Skeletal muscle tissue (tissue), 3 donors: ENCODE measurements at regions not wholly inside any gene's neighbourhood (a gene's known extent, or its start where the extent isn't known, plus 50 kb on each side); places are given as distances from the start of the nearest gene placed in this dataset.

Experiments
- H3K27ac ChIP-seq: one replicate; pipeline ENCODE4 v1.7.0; 2013; ENCODE audit warnings: mild to moderate bottlenecking, low read depth, low read length, inconsistent platforms
- H3K27me3 ChIP-seq, 3 donors: one replicate each; pipeline ENCODE4 v1.7.0; 2013; ENCODE audit warnings: low read length in 3 of 3; ENCODE audit not compliant: control insufficient read depth in 3 of 3, insufficient read depth in 3 of 3
- H3K36me3 ChIP-seq, 3 donors: one replicate each; pipeline ENCODE4 v1.7.0; 2013; ENCODE audit warnings: low read length in 3 of 3; ENCODE audit not compliant: control insufficient read depth in 3 of 3, insufficient read depth in 3 of 3
- H3K4me1 ChIP-seq, 3 donors: one replicate each; pipeline ENCODE4 v1.7.0; 2013; ENCODE audit warnings: low read length in 3 of 3, mild to moderate bottlenecking in 3 of 3; ENCODE audit not compliant: control insufficient read depth in 3 of 3, insufficient read depth in 3 of 3
- H3K4me3 ChIP-seq, 3 donors: one replicate each; pipeline ENCODE4 v1.7.0; 2013; ENCODE audit warnings: low read length in 3 of 3
- H3K9ac ChIP-seq, 3 donors: one replicate each; pipeline ENCODE4 v1.7.0; 2013; ENCODE audit warnings: low read length in 3 of 3, mild to moderate bottlenecking in 3 of 3, moderate library complexity in 2 of 3, low read depth in 1 of 3
- H3K9me3 ChIP-seq, 3 donors: one replicate each; pipeline ENCODE4 v1.7.0; 2013; ENCODE audit warnings: low read length in 3 of 3; ENCODE audit not compliant: control insufficient read depth in 3 of 3
- donor health status: Osteomylitis.

DNA sequence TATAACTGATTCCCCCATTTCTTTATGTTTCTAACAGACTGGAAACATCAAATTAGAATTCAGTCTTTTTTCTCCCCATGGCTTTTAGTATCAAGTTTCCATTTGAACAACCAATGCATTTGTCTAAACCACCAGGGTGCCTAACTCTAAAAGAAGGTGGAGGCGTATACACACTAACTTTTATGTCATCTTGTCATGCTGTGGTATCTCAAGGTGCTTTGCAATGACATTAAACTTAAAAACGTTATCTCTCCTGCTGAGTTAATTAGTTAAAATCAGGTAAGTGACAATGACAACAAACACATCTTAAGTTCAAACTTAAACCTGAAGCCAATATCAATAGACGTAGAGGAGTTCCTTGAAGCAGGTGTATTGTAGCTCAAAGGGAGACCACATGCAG lies 1001.7 kb downstream of the PCDH17 start:
- H3K27ac ChIP-seq, result no peak overlapping the region
- no peaks in the 10 kb centered on the region for H3K27me3 ChIP-seq
- H3K4me3 ChIP-seq, result no peak overlapping the region
- H3K9ac ChIP-seq, result no peak overlapping the region
- H3K4me1 ChIP-seq, result no peaks in the 10 kb centered on the region
- no peaks in the 10 kb centered on the region for H3K36me3 ChIP-seq
- no peaks in the 10 kb centered on the region for H3K9me3 ChIP-seq

DNA sequence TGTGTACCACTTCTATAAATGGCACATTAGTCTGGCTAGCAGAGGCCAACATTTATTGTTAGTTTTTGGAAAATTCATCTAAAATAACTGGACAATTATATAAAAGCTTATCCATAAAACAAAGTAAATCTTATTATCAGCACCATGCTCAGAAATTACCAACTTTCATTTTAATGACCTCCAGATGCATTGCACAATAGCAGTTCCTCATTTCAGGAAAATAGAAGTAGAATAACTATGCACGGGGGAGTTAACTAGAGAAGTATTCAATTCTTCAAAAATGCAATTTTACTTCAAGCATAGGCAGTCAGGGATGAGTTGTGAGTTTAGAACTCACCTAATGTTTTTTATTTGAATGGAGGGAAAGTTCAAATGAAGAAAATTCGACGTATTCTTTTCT lies 1023.5 kb downstream of the PCDH17 start:
- Histone ChIP-seq H3K27ac (no peak overlapping the region), H3K4me3 (no peak overlapping the region), H3K4me1 (no peaks in the 10 kb centered on the region), H3K27me3 (no peaks in the 10 kb centered on the region), H3K36me3 (no peaks in the 10 kb centered on the region), H3K9me3 (no peaks in the 10 kb centered on the region), H3K9ac (no peak overlapping the region)

DNA sequence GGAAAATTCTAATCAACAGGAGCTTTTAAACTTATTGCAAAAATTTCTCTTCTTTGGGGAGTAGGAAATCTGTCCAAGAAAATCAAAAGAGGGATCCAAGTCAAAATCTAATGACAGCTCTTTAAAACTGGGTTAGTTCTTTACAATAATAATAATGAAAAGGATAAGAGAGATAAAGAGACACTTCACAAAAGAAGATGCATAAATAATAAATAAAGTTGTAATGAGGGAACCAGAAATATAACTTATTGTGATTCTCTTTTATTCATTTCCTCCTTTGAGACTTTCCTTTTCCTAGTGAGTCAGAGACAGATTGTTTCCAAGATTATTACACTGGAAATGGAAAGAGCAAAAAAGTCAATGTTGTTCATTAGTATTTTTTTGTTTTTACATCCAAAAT lies 1029.3 kb downstream of the PCDH17 start:
- Histone ChIP-seq H3K9ac (no peak overlapping the region), H3K27ac (no peak overlapping the region), H3K4me3 (no peak overlapping the region), H3K4me1 (no peaks in the 10 kb centered on the region), H3K27me3 (no peaks in the 10 kb centered on the region), H3K9me3 (no peaks in the 10 kb centered on the region), H3K36me3 (no peaks in the 10 kb centered on the region)

DNA sequence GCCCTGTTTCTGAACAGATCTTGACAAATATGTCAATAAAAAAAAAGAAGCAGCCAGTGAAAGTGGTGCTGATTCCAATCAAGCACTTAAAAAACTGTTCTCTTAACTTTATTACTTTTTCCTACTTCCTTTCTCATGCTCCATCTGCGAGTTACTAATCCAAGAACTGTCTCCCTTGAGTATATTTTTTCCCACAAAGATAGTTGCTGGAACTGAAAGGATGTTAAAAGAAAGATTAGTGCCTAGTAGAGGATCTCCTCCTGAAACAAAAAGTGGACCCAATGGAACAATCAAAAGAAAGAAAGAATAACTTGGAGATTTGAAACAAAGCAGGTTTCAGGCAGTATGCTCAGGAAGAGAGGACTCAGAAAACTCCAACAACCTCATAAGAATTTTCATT lies 1034.8 kb downstream of the PCDH17 start:
- no peaks in the 10 kb centered on the region for H3K36me3 ChIP-seq
- no peak overlapping the region for H3K27ac ChIP-seq
- no peaks in the 10 kb centered on the region for H3K9me3 ChIP-seq
- no peak overlapping the region for H3K9ac ChIP-seq
- no peak overlapping the region for H3K4me3 ChIP-seq
- no peaks in the 10 kb centered on the region for H3K4me1 ChIP-seq
- H3K27me3 ChIP-seq, result no peaks in the 10 kb centered on the region

DNA sequence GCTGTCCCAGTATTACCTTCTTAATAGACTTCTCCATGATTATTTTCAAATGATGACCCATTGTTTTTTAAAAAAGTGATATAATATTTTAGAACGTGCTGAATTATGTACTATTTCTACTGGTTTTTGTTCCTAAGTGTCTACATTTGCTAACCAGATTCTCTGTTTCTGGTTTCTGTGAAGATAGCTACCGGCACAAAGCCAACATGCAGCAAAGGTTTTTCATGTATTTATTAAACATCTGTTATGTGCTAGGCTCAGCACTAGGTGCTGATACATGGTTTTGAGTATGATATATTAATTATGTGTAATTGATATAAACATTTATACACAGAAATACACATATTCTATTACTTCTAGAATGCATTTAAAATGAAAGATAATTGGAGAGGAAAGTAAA lies 1035.6 kb downstream of the PCDH17 start:
- Histone ChIP-seq H3K27ac (no peak overlapping the region), H3K9ac (no peak overlapping the region), H3K9me3 (no peaks in the 10 kb centered on the region), H3K4me1 (no peaks in the 10 kb centered on the region), H3K27me3 (no peaks in the 10 kb centered on the region), H3K36me3 (no peaks in the 10 kb centered on the region), H3K4me3 (no peak overlapping the region)

DNA sequence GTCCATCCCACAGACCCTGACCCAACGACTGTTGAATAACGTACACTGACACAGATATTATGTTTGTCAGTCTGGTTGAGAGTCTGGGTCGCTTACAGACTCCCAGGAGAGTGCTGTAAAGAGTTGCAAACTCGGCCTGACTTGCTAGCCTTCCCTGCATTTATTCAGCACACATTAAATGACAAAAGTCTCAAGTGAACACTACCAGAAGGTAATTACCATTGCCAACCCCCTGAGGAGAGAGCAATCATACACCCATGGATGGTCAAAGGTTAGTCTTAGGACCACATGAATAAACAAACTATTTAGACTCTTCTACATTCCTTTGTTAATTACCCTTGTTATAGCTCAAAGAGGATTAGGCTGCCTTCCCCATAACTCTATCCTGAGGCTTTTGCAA lies 1048.6 kb downstream of the PCDH17 start:
- H3K9me3 ChIP-seq, result no peaks in the 10 kb centered on the region
- H3K27me3 ChIP-seq, result no peaks in the 10 kb centered on the region
- H3K36me3 ChIP-seq, result no peaks in the 10 kb centered on the region
- no peak overlapping the region for H3K27ac ChIP-seq
- H3K4me1 ChIP-seq, result no peaks in the 10 kb centered on the region
- no peak overlapping the region for H3K4me3 ChIP-seq
- H3K9ac ChIP-seq, result no peak overlapping the region

- Histone ChIP-seq H3K4me1 (no peaks in the 10 kb centered on the region), H3K9ac (no peak overlapping the region), H3K36me3 (no peaks in the 10 kb centered on the region)
Measured at GRCh38 chr13:58682616-58683015, 1051.1 kb downstream of the PCDH17 start.

DNA sequence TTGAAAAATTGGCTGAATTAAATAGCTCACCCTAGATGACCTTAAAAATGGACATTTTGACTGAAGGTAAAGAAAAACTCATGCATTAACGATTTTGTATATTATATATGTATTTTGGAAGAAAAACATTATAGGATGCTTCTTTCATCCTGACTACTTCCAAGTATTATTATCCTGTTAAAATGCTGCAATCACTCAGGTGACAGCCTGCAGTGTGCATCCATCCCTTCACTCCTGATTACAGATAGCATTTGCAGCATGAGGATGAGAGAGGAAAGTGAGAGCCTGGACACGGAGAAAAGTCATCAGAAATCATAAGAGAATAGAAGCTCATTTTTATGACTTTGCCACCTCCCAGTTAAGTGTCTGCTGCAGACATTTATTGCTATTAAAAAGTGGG lies 1055.6 kb downstream of the PCDH17 start:
- Histone ChIP-seq H3K9ac (no peak overlapping the region), H3K4me3 (no peak overlapping the region), H3K4me1 (no peaks in the 10 kb centered on the region), H3K27ac (no peak overlapping the region), H3K9me3 (no peaks in the 10 kb centered on the region), H3K36me3 (no peaks in the 10 kb centered on the region), H3K27me3 (no peaks in the 10 kb centered on the region)

More at GRCh38 chr13:58682616-58683015, 1051.1 kb downstream of the PCDH17 start:
- Histone ChIP-seq H3K27ac (no peak overlapping the region), H3K4me3 (no peak overlapping the region), H3K9me3 (no peaks in the 10 kb centered on the region), H3K27me3 (no peaks in the 10 kb centered on the region)

GRCh38 chr13:58698531-58698930 lies 1067.0 kb downstream of the PCDH17 start:
- H3K9me3 ChIP-seq, result no peaks in the 10 kb centered on the region
- no peaks in the 10 kb centered on the region for H3K36me3 ChIP-seq
- no peaks in the 10 kb centered on the region for H3K4me1 ChIP-seq
- H3K27ac ChIP-seq, result no peak overlapping the region
- H3K4me3 ChIP-seq, result no peak overlapping the region
- no peaks in the 10 kb centered on the region for H3K27me3 ChIP-seq
- H3K9ac ChIP-seq, result no peak overlapping the region

DNA sequence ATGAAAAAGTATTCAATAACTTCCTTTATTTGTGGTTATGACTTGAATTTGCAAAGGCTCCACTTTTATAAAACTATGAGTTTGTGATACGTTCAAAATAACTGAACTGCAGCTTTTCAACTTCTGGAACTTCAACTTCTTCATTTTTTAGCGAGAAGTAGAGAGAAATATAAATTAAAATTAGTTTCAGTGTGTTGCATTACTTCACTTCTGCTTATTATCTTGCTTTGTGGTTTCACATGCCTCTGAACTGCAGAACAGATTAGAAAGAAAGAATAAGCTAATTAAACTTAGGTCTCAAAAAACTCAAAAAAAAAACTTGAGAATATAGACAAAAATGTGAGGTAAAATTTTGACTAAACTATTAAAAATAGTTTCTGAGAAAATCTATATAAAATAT lies 1073.4 kb downstream of the PCDH17 start:
- H3K27ac ChIP-seq, result no peak overlapping the region
- H3K27me3 ChIP-seq, result no peaks in the 10 kb centered on the region
- no peaks in the 10 kb centered on the region for H3K36me3 ChIP-seq
- H3K4me1 ChIP-seq, result no peaks in the 10 kb centered on the region
- no peak overlapping the region for H3K9ac ChIP-seq
- peaks cover 0 to 2% (median 0%) of the 10 kb centered on the region in 3 donors for H3K9me3 ChIP-seq
- H3K4me3 ChIP-seq, result no peak overlapping the region

DNA sequence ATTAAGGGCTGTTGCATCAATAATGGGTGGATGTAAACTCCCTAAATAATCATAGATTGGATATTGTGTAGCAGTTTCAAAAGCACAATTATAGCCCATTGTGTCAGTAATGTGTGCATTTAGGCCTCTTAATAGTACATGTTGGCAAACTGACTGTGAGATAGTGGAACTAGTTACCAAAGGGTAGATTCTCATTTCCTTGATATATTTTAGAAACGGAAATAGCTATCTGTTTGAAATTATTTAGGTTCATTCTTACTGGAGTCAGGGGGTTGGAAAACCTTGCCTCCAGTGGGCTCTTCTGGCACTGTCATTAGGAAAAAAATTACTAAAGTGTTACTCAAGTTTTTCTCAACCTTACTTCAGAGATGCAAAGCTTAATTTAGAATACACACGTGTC lies 1074.9 kb downstream of the PCDH17 start:
- Histone ChIP-seq H3K4me1 (no peaks in the 10 kb centered on the region), H3K27ac (no peak overlapping the region), H3K36me3 (no peaks in the 10 kb centered on the region), H3K4me3 (no peak overlapping the region), H3K9me3 (peaks cover 0 to 2% (median 0%) of the 10 kb centered on the region in 3 donors), H3K27me3 (no peaks in the 10 kb centered on the region), H3K9ac (no peak overlapping the region)
